Right lung (tissue), 2 donors: ENCODE measurements at regions not wholly inside any gene's neighbourhood (a gene's known extent, or its start where the extent isn't known, plus 50 kb on each side); places are given as distances from the start of the nearest gene placed in this dataset.

Experiments
- DNase-seq, 2 donors: peaks; one replicate each; pipeline ENCODE4 v3.0.0-alpha.2; 2013

- DNase-seq, result no peak
Observed at GRCh38 chr11:92384358-92384757, 159.7 kb downstream of the FAT3 start.

- DNase-seq, result no peak
Observed at GRCh38 chr11:92384802-92385201, 160.2 kb downstream of the FAT3 start.

GRCh38 chr11:92386577-92386976, 162.0 kb downstream of the FAT3 start:
- no peak for DNase-seq

GRCh38 chr11:92387859-92388258, 163.2 kb downstream of the FAT3 start:
- DNase-seq, result no peak

- no peak for DNase-seq
Observed at GRCh38 chr11:92388380-92388779, 163.8 kb downstream of the FAT3 start.

GRCh38 chr11:92390783-92391182, 166.2 kb downstream of the FAT3 start:
- no peak for DNase-seq

- no peak for DNase-seq
Observed at GRCh38 chr11:92391364-92391763, 166.7 kb downstream of the FAT3 start.

GRCh38 chr11:92391808-92392207, 167.2 kb downstream of the FAT3 start:
- DNase-seq, result no peak

- DNase-seq, result no peak
Observed at GRCh38 chr11:92393218-92393617, 168.6 kb downstream of the FAT3 start.

- no peak for DNase-seq
Observed at GRCh38 chr11:92396133-92396532, 171.5 kb downstream of the FAT3 start.

- no peak for DNase-seq
Observed at GRCh38 chr11:92397221-92397755, 172.7 kb downstream of the FAT3 start.

GRCh38 chr11:92399705-92400104, 175.1 kb downstream of the FAT3 start:
- DNase-seq, result no peak

- no peak for DNase-seq
Observed at GRCh38 chr11:92401520-92401919, 176.9 kb downstream of the FAT3 start.

GRCh38 chr11:92406472-92406871, 181.9 kb downstream of the FAT3 start:
- no peak for DNase-seq

GRCh38 chr11:92409355-92409754, 184.7 kb downstream of the FAT3 start:
- DNase-seq, result no peak

- DNase-seq, result no peak
Observed at GRCh38 chr11:92409956-92410355, 185.3 kb downstream of the FAT3 start.

- no peak for DNase-seq
Observed at GRCh38 chr11:92410526-92410925, 185.9 kb downstream of the FAT3 start.

- DNase-seq, result no peak
Observed at GRCh38 chr11:92411431-92411830, 186.8 kb downstream of the FAT3 start.

- no peak for DNase-seq
Observed at GRCh38 chr11:92413757-92414513, 189.3 kb downstream of the FAT3 start.

GRCh38 chr11:92416971-92417725, 192.5 kb downstream of the FAT3 start:
- no peak for DNase-seq

- DNase-seq, result no peak
Observed at GRCh38 chr11:92423115-92424034, 198.8 kb downstream of the FAT3 start.

- DNase-seq, result no peak
Observed at GRCh38 chr11:92424281-92424680, 199.7 kb downstream of the FAT3 start.
